ENCODE measurements at regions not wholly inside any gene's neighbourhood (a gene's known extent, or its start where the extent isn't known, plus 50 kb on each side); places are given as distances from the start of the nearest gene placed in this dataset.
"Not testable (repeated sequence)": the region's sequence is repeated elsewhere in the genome, so short reads cannot be mapped to it uniquely, and the experiment has no call there.

DNA sequence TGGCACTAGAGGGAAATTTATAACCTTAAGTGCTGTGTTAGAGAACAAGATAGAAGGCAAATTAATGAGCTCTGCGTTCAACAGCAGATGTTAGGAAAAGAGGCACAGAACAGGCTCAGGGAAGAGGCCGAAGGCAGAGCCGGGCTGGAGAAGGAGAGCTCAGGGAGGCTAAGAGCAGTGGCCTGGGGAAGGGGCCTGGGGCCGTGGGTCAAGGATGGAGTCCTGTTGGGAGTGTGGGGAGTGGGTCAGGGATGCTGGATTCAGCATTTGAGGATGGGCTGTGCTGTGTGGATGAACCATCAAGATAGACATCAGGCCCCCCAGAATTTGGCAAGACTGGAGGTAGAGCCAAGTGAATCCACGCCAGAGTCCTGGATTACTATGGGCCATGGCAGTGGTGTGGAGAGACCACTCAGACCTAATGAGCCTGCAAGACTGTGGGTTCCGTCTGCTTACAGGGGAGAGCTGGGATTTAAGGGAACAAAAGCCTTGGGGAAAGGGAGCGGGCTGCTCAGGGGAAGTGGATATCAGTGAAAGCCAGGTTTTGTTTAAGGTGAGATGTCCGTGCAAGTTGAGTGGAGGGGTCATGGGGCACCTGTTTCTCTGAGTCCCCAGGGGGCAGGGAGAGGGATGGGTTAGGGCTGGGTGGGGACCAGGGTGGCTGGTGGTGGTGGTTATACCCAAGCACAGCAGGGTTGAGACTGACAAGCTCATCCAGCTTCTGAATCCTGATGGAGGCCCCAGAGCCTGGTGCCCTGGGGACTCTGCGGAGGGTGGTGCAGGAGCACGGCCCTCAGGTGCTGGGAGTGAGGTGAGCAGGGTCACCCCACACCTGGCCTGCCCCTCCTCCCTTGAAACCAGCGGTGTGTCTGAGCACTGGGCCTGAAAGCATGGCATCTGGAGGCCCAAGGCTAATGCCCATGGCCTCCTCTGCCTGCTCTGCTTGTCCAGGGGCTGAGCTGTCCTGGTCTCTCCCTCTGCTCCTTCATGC lies 101.7 kb downstream of the BMS1 start:
- no peak for DNase-seq

DNA sequence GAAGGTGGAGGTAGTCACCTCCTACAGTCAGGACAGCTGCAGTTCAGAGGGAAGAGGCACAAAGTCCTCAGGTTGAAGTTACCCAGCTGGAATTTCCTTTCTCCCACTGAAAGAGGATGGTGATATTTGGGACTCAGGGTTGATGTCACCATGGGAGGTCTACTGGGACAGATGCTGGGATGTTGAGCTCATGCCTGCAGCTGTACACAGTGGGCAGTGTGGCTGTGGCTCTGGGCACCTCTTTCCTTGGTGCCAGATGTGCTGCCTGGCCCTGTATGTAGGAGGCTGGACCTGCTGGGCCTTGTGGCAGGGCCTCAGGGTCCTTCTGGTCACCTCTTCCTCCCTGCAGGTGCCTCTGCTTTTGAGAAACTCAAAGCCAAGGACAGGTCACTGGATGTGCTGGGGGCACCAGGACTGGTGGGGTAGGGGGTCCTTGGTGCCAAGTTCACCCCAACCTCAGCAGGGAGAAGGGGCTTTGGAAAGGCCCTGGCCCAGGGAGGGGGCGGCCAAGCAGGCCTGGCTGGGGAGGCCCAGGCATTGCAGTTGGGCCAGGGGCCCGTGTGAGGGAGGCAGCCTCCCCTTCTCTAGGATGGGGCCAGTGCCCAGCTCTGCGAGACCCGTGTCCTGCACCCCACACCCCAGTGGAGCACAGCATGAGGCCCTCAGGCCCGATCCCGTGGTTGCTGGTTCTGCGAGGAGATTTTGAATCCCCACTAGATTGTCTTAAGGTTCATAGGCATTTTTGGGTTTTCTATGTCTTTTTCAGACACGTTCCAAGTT lies 103.1 kb downstream of the BMS1 start:
- DNase-seq, result no peak

DNA sequence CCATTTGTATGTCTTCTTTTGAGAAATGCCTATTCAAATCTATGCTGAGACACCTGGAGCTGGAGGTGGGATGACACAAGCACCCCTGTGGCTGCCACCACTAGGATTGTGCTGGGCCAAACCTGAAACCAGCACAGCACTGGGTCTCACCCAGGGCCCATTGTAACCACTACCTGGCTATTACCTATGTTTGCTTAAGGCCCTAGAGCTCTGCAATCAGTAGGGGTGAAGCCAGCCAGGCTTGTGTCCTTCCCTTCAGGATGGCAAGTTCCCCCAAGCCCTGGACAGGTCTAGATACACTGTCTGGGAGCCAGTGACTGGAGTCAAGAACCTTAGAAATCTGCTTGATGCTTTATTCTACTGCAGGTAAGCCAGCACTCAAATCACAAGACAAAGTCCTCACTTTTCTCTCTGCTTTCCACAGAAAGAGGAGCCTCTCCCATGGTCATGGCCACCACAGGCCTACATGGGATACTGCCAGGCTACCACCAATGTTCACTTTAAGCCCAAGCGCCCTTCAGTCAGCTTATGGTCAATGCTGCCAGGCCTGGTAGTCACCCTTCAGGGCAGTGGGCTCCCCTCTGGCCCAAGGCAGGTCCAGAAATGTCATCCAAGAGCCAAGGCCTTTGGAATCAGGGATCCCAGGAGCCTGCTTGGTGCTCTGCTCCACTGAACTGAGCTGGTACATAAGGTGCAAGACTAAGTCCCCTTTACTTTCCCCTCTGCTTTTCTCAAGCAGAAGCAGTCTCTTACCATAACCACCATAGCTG lies 105.3 kb downstream of the BMS1 start:
- DNase-seq, result no peak

DNA sequence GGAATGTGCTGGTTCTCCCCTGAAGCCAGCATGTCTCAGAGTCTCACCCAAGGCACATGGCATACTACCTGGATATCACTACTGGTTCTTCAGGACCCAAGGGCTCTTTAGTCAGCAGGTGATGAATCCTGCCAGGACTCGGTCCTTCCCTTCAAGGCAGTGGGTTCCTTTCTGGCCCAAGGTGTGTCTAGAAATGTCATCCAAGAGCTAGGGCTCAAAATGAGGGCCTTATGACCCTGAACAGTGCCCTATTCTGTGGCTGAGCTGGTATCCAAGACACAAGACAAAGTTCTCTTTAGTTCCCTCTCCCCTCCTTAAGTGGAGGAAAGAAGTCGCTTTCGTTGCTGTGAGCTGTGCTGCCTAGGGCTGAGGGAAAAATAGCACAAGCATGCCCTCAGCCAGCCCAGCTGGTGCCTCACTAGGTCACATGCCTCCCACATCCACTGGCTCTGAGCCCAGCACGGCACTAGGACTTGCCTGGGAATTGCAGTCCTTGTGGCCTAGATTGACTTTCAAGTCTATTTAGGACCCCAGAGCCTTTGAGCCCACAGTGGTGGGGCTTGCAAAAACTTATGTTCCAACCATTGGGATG lies 106.0 kb downstream of the BMS1 start:
- DNase-seq, result no peak

DNA sequence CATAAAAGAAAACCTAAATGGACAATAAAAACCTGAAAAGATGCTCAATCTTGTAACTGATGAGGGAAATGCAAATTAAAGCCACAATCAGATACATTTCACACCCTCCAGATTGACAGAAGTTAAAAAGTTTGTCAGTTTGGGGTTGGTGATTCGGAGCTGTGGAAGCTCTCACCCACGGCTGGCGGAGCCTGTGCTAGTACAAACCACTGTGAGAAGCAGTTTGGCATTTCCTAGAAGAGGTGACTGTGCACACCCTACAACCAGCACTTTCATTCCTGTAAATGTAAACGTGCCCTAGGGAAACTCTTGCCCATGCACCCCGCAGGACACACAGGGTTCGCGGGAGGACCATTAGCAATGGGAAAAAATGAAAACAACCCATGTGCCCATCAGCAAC lies 114.1 kb downstream of the BMS1 start:
- DNase-seq, result no peak

DNA sequence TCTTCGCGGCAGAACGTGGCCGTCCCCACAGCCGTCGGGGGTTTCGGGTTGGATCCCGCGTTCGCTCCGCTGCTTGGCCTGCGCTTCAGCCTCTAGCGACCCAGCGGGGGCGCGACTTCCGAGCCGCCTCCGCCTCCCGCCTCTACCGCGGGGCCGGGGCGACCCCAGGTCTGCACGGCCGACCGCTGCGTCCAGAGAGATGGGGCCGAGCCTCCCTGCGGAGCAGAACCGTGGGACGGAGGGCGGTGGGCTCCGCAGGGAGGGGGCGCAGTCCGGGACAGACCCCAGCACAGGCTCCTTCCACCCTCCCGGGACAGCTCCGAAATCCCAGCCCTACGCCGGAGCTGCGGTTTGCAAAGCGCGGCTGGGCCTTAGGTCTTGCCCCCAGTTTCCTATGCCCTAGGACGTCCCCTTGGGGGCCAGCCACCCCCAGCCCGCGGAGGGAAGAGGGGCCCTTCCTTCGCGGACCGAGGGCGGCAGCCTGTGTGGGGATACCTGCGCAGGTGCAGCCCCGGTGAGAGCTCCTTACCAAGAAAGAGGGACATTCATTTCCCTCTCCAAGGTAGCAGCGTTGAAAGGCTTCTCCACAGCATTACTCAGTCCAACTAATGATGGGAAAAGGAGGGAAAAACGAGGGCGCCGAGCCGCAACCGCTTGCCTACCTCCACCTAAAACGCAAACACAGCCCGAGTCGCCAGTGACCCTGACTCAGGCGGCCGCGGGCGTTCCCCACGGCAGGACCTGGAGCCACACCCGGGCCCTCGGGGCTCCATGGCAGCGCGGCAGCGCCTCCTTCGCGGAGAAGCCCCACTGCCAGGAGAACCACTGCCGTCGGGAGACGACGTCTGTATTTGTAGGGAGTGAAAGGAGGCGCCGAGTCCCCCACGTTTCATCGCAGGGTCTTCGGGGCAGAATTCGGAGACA lies 115.7 kb downstream of the BMS1 start:
- no peak for DNase-seq

DNA sequence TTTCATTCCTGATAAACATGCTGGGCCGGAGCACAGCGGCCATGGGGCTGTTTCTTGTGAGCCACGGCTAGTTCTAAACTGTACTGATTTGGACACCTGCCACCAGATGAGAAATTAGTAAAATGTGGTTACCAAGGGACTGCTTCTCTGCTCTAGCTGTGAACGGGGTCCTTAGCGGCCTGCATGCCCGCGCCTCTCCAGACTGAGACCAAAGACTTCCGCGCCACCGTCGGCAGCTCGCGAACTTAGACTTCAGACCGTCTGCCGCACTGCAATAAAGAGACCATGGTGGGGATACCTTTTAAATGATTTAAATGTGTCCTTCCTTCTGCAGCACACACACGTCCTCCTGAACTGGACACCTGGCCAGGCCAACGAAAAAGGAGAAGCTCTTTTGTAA lies 116.4 kb downstream of the BMS1 start:
- DNase-seq, result no peak

DNA sequence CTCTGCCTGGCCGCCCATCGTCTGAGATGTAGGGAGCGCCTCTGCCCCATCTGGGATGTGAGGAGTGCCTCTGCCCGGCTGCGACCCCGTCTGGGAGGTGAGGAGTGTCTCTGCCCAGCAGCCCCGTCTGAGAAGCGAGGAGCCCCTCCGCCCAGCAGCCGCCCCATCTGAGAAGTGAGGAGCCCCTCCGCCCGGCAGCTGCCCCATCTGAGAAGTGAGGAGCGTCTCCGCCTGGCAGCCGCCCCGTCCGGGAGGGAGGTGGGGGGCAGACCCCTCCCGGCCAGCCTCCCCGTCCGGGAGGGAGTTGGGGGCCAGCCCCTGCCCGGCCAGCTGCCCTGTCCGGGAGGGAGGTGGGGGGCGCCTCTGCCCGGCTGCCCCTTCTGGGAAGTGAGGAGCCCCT lies 117.8 kb downstream of the BMS1 start:
- not testable (repeated sequence) for DNase-seq

DNA sequence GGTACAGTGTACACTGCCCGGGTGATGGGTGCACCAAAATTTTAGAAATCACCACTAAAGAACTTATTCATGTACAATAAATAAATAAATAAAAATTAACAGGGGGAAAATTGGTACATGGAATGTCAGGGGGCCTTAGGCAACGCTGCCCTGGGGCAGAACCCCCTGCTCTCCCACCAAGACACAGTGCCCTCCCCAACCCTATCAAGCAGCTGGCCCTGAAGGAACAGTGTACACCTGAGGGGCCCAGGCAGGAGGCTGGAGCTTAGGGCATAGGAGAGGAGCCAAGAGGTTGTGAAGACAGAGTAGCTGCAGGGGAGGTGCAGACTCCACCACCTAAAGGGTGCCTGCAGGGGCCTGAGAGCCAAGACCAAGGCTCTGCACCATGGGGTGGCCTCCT lies 128.8 kb downstream of the BMS1 start:
- DNase-seq, result no peak

DNA sequence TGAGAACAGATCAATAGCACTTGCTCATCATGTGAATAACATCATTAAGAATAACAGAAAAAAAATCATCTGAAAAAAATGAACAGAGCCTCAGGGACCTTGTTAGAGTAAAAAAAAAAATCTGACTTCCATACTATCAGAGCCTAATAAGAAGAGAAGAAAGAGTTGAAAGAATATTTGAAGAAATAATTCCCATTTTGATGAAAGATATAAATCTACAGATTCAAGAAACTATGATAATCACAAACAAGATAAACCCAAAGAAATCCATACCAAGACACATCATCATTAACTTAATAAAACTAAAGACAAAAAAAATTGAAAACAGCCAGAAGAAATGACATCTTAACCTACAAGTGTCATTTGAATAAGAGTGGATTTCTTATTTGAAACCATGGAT lies 134.4 kb downstream of the BMS1 start:
- DNase-seq, result no peak

DNA sequence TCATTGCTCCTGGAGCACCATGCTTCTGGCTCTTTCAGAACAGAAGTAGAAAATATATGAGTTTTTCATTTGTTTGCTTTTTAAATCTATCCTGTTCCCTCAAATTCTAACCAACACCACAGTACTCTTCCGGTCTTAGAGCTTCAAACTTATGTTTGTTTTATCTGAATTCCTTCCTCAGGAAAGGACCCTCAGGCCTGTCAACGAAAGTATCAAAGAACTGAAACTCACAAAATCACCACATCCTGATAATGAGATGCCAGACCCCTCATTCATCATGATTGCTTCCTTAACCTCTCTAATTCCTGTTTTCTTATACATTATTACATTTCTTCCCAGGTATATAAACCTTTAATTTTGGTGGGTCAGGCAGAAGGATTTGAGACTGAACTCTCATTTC lies 135.2 kb downstream of the BMS1 start:
- DNase-seq, result no peak

DNA sequence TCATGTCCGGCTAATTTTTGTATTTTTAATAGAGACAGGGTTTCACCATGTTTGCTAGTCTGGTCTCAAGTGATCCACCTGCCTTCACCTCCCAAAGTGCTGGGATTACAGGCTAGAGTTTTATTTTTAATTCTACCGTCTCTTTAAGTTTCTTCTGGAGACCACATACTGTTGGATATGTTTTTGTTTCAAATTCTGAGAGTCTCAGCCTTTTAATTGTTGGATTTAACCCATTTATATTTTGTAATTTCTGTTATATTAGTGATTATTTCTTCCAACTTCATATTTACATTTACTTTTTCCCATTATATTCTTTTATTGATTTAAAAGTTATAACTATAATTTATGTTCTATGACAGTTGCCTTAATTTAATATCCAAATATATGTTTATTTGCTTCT lies 139.4 kb downstream of the BMS1 start:
- DNase-seq, result no peak

DNA sequence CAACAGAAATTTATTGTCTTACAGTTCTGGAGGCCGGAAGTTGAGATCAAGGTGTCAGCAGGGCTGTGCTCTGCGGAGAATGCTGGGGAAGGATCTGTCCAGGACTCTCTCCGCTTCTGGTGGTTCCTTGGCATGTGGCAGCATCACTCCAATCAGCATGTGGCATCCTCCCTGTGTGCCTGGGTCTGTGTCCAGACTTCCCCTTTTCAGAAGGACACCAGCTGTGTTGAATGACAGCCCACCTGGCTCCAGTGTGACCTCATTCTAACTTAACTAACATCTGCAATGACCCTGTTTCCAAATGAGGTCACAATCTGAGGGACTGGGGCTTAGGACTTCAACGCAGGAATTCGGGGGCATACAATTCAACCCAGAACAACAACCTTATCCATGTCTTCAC lies 141.9 kb downstream of the BMS1 start:
- no peak for DNase-seq

DNA sequence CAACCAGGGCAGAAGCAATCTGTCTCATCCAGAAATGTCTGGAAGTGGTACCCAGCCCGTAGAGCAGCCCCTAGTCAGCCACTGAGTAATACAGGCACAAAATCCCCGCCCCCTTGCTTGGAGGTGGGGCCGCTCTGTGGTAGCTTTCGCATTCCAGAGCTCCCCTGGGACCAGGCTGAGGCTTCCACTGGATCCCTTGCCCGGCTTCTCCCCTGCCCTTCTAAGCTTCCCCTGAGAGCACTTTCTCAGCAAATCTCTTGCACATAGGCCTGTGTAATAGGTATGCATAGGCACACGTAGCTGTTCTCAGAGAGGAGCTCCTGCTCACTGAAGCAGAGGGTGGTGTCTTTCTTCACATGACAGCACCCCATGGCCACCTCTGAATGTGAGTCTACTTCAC lies 144.2 kb downstream of the BMS1 start:
- no peak for DNase-seq

DNA sequence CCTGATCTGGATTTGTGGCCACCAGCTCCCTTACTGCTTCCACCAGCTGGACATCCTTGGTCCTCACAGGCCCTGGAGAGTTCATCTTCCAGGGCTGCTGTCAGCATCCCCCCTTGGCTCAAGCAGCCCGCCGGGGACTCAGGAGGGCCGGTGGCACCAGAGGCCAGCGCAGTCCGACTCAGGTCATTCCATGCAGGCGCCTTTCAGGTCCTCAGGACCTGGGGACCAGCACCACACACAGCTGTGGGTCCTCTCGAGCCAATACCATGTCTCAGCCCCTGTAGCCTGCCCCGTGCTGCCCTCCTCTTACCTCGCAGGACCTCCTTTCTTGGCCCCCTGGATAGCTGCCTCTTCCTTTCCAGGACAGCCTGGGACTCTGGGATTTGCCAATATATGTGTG lies 145.5 kb downstream of the BMS1 start:
- DNase-seq, result no peak

DNA sequence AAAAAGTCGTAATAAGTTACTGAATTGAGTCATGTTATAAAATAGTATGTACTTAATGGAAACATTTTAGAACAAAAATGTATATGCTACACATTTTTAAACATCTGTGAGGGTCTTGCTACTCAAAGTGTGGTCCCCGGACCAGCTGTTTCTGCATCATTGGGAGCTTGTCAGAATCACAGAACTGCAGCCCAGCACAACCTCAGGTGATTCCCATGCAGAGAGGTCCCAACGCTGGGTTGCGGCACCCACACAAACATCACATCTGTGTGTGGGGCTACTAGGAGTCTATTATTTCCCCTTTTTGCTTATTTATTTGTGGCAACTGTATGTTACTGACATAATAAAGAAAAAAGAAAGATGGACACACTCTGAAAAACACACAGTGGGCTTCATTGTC lies 146.6 kb downstream of the BMS1 start:
- DNase-seq, result no peak

DNA sequence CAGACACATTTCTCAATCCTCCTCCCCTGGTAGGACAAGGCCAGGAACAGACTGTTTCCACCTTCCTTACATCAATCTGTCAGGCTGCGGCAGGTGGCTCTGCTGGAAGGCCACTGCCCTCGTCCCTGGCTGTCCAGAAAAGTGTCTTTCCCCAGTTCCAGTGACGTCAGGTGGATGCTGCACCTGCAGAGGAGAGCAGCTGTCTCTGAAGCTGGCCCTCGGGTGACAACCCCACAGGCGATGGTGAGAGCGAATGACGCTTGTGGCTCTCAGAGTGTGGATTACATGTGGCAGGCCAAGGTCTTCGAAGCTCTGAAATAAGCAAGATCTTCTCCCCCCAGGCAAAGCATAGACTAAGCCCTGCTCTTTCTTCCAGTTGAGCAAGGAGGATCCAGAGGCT lies 146.9 kb upstream of the RET start:
- DNase-seq, result no peak

DNA sequence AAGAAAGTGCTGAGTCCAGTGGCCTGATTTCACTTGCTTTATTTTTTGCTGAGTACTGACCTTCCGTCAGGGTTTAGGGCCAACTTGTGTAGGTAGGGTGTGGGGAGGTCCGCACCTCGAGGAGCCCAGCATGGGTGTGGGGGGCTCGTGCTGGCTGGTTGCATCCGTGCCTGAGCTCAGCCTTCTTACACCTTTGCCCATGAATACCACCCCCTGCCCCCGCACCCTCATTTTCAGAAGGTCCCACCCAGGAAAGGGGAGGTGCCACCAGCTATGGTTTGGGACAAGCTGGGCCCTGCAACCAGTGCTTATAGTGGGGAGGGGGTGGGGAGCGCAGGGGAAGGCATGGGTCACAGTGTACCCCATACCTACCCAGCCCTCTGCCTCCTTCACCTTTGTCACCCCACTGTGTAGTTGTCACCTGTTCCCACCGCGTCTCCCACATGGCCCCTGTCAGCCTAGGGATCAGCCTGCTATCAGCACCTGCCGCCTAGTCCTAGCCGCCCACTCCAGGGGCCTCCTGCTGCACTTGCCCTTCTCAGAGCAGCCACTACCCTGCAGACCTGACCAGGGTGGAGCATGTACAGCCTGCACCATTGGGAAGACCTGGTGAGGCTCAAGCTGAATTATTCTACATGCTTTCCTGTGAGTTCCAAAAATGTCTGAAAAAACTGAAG lies 146.2 kb upstream of the RET start:
- DNase-seq, result no peak

DNA sequence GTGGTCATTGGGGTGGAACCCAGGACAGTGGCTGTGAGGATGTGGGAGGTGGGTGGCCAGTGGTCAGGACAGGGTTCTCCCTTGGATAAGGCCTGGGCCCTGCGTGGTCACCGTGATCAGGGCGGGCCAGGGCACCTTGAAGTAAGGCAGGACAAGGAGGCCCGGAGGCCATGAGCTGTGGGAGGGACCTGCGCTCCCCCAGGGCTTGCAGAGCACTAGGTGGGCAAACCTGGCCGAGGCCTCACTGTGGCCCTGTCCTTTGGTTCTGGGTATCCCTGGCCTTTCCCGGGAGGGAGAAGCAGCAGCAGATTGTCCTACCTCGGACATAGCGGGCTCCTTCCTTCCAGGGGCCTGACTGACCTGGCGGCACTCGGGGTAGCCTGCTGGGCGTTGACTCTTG lies 144.8 kb upstream of the RET start:
- DNase-seq, result no peak

DNA sequence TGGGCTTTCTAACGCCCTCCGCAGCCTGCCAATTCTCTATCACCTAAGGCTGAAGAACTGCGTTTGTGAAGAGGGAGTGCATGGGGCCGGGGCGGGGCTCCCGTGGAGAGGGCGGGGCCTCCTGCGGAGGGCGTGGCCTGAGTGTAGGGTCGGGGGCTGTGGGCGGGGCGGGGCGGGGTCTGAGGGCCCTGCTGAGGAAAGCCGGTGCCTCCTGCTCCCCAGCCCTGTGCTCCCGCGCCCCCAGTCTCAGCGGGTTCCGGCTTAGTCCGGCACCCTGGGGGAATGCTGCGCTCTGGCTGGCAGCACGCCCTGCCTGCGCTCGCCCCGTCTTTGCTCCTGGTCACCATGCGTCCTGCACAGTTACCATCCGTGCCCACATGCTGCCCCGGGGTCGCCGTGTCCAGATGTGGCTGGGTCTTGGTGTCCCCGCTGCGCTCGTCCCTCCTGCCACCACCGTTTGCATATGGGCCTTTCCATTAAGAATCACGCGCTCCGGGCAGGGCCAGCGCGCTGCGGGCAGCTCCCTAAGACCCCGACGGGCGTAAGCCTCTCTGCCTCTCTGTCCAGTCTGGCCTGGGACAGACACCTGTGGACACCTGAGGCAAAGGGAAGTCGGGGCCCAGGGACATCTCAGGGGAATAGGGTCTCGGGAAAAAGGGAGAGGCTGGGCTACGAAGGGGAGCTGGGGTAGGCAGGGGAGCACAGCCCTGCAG lies 144.0 kb upstream of the RET start:
- DNase-seq, result peak; percentile 35
